Effector CD4-positive, alpha-beta T cell (primary cell): ENCODE measurements at regions not wholly inside any gene's neighbourhood (a gene's known extent, or its start where the extent isn't known, plus 50 kb on each side); places are given as distances from the start of the nearest gene placed in this dataset.
A peak's percentile ranks its signal among the peaks of the same experiment; 100 is the strongest.
"Not testable (repeated sequence)": the region's sequence is repeated elsewhere in the genome, so short reads cannot be mapped to it uniquely, and the experiment has no call there.

ENCODE experiments used
- DNase-seq: peaks from one replicate; pipeline ENCODE4 v3.0.0-alpha.2; 2020

DNA sequence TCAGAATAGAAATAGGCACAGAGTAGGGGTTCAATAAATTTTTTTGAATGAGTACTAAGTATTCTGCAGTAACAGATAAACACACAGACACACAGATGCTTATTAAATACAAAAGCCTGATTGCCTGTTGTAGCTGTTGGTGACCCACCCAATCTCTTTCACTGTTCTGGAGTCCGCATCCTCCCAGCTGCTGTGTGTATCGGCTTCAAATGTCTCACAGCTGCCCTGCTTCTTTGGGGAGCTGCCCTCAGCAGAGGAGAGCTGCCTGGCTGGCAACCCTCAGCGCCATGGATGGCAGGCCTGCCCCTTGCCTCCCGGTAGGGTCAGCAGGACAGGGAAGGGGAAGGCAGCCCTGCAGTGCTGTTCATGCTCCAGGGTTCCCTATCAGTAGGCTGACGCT is 50.5 kb upstream of the PRNP start:
- no peak for DNase-seq

DNA sequence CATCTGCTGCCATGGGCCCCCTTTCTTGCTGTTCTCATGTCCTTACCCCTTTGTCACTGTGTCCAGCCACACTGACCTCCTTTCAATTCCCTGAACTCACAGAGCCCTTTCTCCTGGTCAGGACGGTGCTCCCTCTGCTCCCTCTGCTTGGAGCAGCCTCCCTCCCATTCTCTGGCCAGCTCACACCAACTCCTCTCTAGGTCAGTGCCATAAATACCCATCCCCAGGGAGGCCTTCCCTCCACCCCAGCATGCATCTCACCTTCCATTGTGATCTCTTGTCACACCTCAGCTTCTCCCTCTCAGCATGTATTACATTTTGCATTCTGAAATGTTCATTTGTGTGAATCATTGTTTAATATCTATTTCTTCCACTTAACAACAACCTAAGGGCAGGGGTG is 50.9 kb upstream of the PRNP start:
- DNase-seq = no peak

DNA sequence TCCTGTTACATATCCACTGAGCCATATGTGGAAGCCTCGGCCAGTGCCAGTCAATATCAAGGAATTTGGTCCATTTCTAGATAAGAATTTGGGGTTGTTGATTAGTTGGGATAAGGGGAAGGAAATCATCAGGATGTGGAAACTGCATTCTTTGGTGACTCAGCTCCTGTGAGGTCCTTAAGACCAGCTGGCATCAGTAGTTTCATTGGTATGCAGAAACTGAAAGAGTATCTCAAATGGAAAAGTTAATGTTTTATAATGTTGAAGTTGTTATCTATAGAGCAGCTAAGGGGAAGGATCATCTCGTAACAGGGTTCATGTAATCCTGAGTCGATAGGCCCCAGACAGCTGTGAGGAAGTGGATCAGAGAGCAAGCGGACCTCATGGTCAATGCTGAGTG is 52.5 kb upstream of the PRNP start:
- no peak for DNase-seq

DNA sequence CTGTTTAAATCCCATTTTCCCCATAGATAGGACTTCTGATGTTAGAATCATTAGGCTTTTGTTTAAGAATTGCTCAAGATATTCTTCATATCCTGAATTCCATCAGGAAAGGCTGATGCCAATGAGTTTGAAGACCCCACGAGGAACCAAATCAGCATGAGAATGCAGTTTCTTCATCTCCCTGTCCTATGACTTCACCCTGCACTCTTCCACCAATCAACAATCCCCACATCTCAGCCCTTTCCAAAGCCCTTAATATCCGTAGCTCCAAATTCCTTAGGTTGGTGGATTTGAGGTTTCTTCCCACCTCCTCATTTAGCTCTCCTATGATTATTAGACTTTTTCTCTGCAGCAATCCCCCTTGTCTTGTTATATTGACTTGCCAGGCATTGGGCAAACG is 52.9 kb upstream of the PRNP start:
- no peak for DNase-seq

DNA sequence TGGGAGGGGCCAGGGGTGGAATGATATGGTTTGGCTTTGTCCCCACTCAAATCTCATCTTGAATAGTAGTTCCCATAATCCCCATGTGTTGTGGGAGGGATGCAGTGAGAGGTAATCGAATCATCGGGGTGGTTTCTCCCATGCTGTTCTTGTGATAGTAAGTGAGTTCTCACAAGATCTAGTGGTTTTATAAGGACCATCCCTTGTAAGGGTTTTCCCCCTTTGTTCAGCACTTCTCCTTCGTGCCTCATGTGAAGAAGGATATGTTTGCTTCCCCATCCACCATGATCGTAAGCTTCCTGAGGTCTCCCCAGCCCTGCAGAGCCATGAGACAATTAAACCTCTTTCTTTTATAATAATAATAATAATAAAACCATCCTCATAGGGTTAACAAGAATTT is 53.4 kb upstream of the PRNP start:
- no peak for DNase-seq

DNA sequence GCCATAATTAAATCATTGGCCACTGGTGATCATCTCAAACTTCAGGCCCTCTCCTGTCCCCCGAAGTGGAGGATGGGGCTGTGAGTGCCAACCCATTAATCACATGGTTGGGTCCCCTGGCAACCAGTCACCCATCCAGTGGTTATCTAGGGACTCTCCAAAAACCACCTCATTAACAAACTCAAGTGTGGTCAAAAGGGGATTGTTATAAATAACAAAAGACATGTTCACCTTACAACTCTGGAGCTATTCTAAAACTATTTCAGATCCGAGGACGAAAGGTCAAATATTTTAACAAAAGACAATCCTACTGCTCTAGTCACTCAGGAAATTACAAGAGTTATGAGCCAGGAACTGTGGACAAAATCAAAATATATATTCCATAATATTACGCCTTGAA is 60.0 kb upstream of the PRNP start:
- no peak for DNase-seq

DNA sequence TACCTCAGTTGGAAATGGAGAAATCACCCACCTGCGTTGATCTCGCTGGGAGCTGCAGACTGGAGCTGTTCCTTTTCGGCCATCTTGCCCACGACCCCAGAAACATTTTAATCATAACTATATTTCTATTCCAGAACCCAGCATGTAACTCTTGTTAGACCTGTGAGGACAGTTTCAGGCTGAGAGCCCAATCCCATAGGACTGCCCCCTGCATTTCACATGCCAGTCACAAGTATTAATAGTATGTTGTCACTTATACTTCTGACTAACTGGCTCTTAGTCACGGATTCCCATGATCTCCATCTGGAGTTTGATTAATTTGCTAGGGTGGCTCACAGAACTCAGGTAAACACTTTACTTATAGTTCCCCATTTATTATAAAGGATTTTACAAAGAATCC is 60.6 kb upstream of the PRNP start:
- DNase-seq = no peak

DNA sequence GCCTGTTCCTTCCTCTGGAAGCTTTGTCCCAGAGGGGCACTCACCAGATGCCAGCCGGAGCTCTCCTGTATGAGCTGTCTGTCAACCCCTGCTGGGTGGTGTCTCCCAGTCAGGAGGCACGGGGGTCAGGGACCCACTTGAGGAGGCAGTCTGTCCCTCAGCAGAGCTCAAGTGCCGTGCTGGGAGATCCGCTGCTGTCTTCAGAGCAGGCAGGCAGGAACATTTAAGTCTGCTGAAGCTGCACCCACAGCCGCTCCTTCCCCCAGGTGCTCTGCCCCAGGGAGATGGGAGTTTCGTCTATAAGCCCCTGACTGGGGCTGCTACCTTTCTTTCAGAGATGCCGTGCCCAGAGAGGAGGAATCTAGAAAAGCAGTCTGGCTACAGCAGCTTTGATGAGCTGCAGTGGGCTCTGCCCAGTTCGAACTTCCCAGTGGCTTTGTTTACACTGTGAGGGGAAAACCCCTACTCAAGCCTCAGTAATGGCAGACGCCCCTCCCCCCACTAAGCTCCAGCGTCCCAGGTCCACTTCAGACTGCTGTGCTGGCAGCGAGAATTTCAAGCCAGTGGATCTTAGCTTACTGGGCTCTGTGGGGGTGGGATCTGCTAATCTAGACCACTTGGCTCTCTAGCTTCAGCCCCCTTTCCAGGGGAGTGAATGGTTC is 61.5 kb upstream of the PRNP start:
- DNase-seq = not testable (repeated sequence)

DNA sequence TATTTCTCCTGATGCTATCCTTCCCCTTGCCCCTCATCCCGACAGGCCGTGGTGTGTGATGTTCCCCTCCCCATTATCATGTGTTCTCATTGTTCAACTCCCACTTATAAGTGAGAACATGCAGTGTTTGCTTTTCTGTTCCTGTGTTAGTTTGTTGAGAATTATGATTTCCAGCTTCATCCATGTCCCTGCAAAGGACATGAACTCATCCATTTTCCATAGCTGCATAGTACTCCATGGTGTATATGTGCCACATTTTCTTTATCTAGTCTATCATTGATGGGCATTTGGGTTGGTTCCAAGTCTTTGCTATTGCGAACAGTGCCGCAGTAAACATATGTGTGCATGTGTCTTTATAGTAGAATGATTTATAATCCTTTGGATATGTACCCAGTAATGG is 67.1 kb upstream of the PRNP start:
- DNase-seq = not testable (repeated sequence)

DNA sequence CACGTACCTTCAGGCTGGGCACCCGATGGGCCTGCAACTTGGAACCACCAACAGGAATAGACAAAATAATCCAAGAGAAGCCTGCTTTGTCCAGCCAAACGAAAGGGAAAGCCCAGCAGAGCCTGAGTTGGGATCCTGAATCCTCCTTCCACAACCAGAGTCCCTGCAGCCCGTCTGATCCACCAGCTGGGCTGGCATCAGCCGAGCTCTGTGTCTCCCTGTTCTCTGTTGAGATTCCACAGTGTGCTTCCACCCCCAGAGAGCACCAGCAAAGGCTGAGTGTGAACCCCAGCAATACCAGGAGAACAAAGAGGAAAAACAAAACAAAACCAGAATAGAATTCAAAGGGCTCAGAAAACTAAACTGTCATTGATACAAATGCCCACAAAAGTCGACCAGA is 68.8 kb upstream of the PRNP start:
- DNase-seq = no peak

DNA sequence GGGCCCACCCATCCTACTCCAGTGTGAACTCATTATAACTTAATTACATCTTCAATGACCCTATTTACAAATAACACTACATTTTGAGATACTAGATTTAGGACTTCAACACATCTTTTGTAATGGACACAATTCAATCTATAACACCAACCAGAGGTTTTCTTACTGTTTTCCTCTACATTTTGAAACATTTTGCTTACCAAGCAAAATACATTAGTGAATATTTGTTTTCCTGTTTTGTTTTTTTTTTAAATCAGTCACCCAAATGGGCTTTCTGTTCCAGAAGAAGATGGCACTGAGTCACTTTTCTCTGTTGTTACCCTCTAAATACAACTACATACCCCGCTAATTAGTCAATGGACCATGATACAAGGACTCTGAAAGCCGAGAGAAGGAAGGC is 69.2 kb upstream of the PRNP start:
- no peak for DNase-seq

DNA sequence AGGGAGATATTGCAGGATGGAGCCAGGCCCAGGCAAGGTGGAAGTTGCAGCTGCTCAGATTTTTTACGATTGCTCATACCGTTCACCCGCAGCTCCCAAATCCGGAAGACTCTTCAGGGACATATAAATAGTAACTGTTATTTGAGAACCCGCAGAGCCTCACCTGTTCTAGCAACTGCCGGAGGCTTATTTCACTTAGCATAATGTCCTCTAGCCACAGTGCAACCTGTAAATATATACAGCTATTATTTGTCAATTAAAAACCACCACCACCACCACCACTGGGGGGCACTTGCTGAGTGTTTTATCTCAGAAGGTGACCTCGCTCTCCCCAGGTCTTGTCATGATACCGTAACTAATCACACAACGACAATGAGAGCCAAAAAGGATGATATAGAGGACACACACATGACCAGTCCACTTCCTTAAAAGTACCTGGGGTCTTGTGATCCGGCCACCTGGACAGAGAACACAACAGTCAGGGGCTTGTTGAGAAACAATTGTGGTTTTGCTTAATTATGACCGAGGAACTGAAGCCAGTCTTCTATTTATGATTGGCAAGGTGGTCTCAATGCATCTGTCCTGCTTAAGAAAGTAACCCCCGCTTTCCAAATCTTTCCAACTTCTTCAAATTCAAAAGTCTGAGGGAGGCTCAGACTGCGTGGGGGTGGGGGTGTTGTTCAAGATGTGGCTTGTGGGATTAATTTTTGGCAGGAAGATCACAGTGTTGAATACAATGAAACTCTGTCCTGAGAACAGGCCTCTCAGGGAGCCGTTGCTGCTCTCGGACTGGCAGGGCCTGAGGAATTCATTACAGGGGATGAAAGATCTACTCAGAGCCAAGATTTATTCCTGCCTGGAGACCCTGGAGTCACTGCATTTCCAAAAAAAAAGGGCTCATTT is 72.3 kb upstream of the PRNP start:
- peak; percentile 38 for DNase-seq

DNA sequence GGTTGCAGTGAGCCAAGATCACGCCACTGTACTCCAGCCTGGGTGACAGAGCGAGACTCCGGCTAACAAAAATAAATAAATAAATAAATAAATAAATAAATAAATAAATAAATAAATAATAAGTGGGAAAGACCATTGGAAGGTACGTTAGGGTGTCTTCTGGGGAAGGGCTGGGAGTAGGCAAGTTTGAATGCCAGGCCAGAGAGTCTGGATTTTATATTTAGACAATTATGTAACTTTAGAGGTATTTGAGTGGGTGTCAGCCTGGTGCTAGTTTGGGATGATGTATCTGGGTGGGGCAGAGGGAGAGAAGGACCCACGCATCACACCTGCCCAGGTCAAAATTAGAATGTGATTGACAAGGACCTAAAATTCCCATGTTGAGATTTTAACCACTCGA is 73.1 kb upstream of the PRNP start:
- no peak for DNase-seq

DNA sequence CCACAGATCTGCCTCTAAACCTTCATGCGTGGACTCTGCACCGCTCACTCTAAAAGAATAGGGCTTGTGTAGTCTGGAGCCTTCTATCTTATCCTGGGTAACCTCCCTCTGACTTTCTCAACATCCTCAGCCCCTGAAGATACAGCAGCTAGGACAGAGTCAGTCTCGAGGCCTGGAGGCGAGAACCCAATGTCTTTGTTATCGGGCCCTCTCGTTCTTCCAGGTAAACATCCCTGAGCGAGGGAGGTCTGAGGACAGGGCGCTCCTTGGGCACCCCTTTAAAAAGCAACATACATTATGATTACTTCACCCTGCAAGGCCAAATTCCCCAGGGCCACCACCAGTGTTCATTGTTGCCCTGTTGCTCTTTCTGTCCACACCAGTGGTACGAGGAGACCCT is 75.4 kb upstream of the PRNP start:
- no peak for DNase-seq

DNA sequence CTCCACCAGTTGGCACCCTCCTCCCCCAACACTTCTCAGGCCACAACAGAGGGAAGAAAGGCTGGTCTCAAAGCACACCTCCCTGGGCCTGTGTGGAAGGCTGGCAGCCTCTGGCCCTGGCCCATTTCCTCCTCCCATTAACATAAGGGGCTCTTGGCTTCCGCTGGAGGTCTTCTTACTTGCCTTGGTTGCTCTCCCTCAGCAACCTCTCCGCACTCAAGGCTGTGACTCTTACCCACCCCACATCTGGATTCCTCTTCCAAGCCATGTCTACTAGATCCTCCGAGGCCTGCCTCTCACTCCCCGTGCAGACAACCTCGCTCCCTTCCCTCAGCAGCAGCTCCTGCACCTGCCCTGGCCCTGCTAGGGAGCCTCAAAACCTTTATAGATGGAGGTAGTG is 76.7 kb upstream of the PRNP start:
- DNase-seq = no peak

DNA sequence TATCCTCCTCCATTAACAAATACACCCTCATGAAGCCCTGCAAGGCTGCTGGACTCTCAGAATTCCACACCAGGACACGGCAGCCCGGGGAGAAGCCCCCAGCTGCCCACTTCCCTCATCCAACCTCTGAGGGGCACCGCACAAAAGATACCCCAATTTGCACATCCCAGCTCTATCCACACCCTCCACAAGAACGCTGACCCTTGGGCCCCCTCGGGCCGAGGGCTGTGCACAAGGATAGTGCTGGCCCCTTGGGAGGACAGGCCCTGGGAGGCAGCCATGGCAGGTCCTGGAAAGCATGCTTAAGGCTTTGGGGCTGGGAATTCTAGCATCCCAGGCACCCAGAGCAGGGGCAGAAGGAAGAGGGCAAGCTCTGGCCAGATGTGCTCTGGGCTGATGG is 77.4 kb upstream of the PRNP start:
- DNase-seq = no peak

DNA sequence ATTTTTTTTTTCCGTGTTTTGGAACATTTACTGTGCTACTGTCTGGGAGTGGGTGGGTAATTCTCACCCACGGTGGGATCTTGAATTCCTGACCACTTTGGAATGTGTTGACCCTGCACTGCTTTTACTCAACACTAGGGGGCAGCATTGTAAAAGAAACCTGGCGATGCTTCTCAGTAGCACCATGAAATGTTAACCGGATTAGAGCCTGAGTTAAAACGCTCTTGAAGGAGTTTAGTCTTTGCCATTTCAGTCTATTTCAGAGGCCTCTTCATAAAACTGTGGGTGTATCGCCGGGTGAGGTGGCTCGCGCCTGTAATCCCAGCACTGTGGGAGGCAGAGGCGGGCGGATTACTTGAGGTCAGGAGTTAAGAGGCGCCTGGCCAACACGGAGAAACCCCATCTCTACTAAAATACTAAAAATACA is 79.0 kb upstream of the PRNP start:
- peak; percentile 48 for DNase-seq

DNA sequence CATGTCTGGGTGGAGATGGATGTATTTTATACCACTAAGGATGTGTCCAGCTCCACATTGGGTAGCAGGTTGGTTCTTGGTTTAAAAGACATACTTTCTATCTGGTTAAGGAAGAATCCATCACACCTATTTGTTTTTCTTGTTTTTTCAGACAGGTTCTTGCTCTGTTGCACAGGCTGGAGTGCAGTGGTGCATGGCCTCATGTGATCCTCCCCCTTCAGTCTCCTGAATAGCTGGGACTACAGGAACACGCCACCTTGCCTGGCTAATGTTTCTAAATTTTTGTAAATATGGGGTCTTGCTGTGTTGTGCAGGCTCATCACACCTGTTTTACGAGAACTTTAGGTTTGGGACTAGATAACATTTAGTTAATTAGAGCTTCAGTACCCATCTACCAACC is 80.2 kb upstream of the PRNP start:
- no peak for DNase-seq

DNA sequence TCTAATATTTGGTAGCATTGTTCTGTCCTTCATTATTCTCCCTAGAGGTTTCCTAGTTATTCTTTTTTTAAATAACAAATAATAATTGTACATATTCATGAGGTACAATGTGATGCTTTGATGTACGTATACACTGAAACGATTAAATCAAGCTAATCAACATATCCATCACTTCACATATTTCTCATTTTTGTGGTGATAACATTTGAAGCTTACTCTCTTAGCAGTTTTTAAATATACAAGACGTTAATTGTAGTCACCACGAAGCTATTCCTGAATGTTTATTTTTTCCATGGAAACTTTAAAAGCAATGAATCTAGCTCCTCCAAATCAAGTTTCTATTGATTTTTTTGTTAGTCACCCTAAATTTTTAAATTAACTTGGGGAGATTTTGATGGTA is 81.1 kb upstream of the PRNP start:
- no peak for DNase-seq

DNA sequence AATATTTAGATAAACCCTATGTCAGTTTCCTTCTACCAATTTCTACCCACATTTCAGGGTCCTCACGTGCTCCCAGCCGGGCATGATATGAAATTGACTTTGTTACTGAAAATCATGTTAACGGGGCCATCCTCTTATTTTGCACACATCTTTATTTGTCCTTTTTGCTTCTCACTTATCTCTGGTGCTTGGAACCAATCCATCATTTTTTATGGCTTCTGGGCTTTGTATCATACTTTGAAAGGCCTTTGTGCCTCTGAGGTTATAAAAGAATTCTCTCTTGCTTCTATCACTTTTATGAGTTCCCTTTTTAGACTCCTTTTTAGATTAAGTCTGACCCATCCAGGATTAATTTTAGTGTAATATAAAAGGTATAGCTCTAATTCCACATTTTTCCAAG is 81.7 kb upstream of the PRNP start:
- no peak for DNase-seq

DNA sequence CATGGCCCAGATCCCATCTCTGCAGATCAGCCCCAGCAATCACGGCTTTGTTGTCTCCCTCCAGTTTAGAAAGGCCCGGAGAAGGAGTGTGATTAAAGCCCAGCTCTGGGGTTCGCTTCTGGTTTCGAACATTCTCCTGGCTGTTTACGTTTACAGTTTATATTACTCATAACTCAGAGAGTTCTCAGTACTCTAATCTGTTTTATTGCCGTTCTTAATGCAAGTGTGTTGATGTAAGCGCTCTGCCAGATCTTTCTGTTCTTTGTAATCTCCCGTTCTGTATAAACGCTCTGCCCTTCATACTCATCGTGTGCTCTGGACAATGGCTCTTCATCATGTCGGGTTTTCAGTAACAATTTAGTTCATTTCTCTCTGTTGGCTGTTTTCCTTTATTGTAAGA is 82.5 kb upstream of the PRNP start:
- no peak for DNase-seq

DNA sequence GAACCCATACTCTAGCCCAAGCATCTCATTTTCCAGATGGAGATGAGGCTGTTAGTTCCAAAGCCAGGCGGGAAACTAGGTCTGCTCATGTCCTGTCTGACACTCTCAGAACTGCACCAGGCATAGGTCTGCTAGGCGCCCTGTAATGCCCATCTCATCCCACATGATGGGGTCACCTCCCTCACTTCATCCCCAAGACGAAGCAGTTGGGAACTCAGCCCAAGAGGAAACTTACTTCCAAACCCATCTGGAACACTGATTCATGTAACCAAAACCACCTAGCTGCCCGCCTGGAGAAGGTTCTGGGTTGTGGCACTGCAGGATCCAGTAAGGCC is 84.0 kb upstream of the PRNP start:
- no peak for DNase-seq

DNA sequence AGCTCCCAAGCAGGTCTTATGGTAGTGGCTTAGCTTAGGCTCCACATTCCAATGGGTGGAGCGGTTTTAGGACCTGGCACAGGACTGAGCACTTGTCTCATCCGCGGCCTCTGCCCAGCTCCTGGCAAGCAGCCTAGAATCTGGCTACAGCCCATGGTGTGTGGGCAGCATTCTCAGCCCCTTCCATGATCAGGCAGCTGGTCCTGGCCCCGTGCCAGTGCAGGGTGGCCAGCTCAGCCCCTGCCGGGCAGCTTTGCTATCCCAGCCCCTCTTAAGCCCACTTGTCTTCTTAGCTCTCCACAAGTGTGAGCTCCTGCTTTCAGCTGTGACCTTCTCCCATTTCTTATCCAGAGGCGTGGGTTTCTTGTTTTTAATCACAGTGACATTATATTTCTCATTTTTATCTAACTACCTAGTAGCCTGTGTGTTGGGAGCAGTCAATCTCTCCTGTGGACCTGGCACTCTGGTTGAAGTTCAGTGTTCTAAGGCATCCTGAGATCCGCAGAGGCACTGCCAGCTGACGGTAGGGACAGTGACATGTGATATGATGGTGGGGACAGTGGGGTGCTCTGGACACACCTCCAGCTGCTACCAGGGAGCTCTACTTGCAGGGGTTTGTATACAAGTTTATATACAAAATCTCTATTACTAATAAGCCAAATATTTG is 84.5 kb upstream of the PRNP start:
- no peak for DNase-seq

DNA sequence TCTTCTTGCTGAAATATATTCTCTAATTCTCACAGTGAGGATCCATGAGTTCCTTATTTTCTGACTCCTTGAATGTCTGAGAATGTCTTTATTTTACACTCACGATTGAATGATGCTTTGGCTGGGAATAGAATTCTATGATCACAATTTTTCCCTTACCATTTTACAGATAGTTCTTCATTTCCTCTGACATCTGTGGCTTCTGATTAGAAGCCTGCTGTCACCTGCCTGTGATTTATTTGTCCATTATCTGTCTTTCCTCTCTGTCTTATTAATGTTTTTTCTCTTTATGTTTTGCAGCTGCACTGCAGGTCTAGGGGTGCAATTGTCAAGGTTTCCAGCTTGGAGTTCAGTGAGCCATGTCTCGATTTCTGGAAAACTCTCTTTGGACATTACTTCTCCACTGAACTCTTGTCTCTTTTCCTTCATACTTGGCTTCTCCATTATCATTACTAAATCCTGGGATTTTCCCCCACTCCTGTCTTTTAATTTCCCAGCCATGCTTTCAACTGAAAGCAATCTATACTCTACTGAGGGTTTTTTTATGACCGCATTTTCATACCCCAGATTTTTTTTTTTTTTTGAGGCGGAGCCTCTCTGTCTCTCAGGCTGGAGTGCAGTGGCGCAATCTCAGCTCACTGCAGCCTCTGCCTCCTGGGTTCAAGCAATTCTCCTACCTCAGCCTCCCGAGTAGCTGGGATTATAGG is 85.8 kb upstream of the PRNP start:
- no peak for DNase-seq
